PC-3 (cell line): ENCODE measurements at regions not wholly inside any gene's neighbourhood (a gene's known extent, or its start where the extent isn't known, plus 50 kb on each side); places are given as distances from the start of the nearest gene placed in this dataset.

Experiments used
- ATAC-seq: fragments of 200-7000 bp; cut with Tn5 transposase; 2 replicates; pipeline ENCODE4 v1.9.1; 2020; ENCODE audit warnings: mild to moderate bottlenecking, moderate library complexity
- BruUV-seq: library from RNA; stranded (reverse); fragments of 400-500 nt; replicated peaks from 2 replicates; lab custom pipeline; 2021; lab: Mats Ljungman, UMichigan
- CTCF ChIA-PET: fragments of 300-600 bp; sonication (Branson Sonifier 250); formaldehyde crosslinking; loops from one replicate; lab custom pipeline; 2022; ENCODE audit warnings: antibody characterized with exemption; lab: Charles Lee
- POLR2A ChIA-PET: fragments of 300-600 bp; sonication (Branson Sonifier 250); formaldehyde crosslinking; loops from one replicate; lab custom pipeline; 2022; ENCODE audit warnings: antibody characterized with exemption; ENCODE audit not compliant: unreplicated experiment; lab: Charles Lee
- DNase-seq: peaks from one replicate; pipeline ENCODE4 v3.0.0-alpha.2; 2015
- H2AFZ ChIP-seq: fragments of 300-600 bp; sonication (generic); 2 replicates; pipeline ENCODE4 v1.6.0; 2016; ENCODE audit warnings: antibody characterized with exemption, low read length
- H3F3A ChIP-seq: fragments of 300-600 bp; sonication (generic); one replicate; pipeline ENCODE4 v1.6.0; 2017; ENCODE audit warnings: antibody characterized with exemption, low read length, control low read depth, mild to moderate bottlenecking; ENCODE audit not compliant: unreplicated experiment
- H3K27ac ChIP-seq: fragments of 300-600 bp; sonication (generic); 2 replicates; pipeline ENCODE4 v1.5.1; 2016; ENCODE audit warnings: mild to moderate bottlenecking, low read length
- H3K27me3 ChIP-seq: fragments of 300-600 bp; sonication (generic); 2 replicates; pipeline ENCODE4 v1.6.1; 2016; ENCODE audit warnings: low read length, mixed read lengths
- H3K36me3 ChIP-seq: fragments of 300-600 bp; sonication (generic); 2 replicates; pipeline ENCODE4 v1.6.1; 2016; ENCODE audit warnings: low read depth, mixed run types, low read length, mixed read lengths
- H3K4me1 ChIP-seq: fragments of 300-600 bp; sonication (generic); 2 replicates; pipeline ENCODE4 v1.5.1; 2016; ENCODE audit warnings: low read length; ENCODE audit not compliant: insufficient read depth
- H3K4me2 ChIP-seq: fragments of 300-600 bp; sonication (generic); 2 replicates; pipeline ENCODE4 v1.6.0; 2016; ENCODE audit warnings: low read length
- H3K4me3 ChIP-seq: fragments of 300-600 bp; sonication (generic); 2 replicates; pipeline ENCODE4 v1.5.1; 2016; ENCODE audit warnings: mild to moderate bottlenecking, low read length, mixed read lengths
- H3K79me2 ChIP-seq: fragments of 300-600 bp; sonication (generic); 2 replicates; pipeline ENCODE4 v1.6.1; 2017; ENCODE audit warnings: low read length, mixed read lengths
- H3K9ac ChIP-seq: fragments of 300-600 bp; sonication (generic); 2 replicates; pipeline ENCODE4 v1.6.0; 2016; ENCODE audit warnings: mild to moderate bottlenecking, low read length
- H3K9me2 ChIP-seq: fragments of 300-600 bp; sonication (generic); replicated peaks from 2 replicates; pipeline ENCODE4 v1.6.1; 2016; ENCODE audit warnings: mixed run types, low read length, mixed read lengths
- H3K9me3 ChIP-seq: fragments of 300-600 bp; sonication (generic); 2 replicates; pipeline ENCODE4 v1.6.1; 2016; ENCODE audit warnings: low read length, mixed read lengths
- H4K20me1 ChIP-seq: fragments of 300-600 bp; sonication (generic); 2 replicates; pipeline ENCODE4 v1.6.1; 2016; ENCODE audit warnings: low read length, mixed read lengths
- CTCF ChIP-seq: fragments of 300-600 bp; sonication (generic); conservative IDR thresholded peaks from 2 replicates; pipeline ENCODE4 v1.5.1; 2017; ENCODE audit warnings: antibody characterized with exemption, low read depth, mild to moderate bottlenecking, low read length
- EZH2 ChIP-seq: fragments of 300-600 bp; sonication (generic); IDR thresholded peaks from one replicate; pipeline ENCODE4 v1.6.1; 2017; ENCODE audit warnings: antibody characterized with exemption, mild to moderate bottlenecking, low read length; ENCODE audit not compliant: unreplicated experiment
- EZH2phosphoT487 ChIP-seq: fragments of 300-600 bp; sonication (generic); IDR thresholded peaks from 2 replicates; pipeline ENCODE4 v1.6.1; 2018; ENCODE audit warnings: mild to moderate bottlenecking, antibody characterized with exemption, low read length, borderline replicate concordance
- intact Hi-C: fragments of 100-400 bp; cut with micrococcal nuclease; formaldehyde crosslinking; loops from 2 replicates; pipeline ENCODE4 v1.9.0; 2023

GRCh38 chr17:15108992-15109391 is 156.1 kb downstream of the PMP22 start:
- no TSS peak for BruUV-seq
- no peak overlapping the region for H3K9ac ChIP-seq

GRCh38 chr17:15106540-15106939 is 158.6 kb downstream of the PMP22 start:
- BruUV-seq = no TSS peak
- H2AFZ ChIP-seq = no peak overlapping the region
- DNase-seq (peak; percentile 61), ATAC-seq (no peak)
- peaks cover 37% of the 10 kb centered on the region for H3K27me3 ChIP-seq
- H3K9ac ChIP-seq = no peak overlapping the region
- no peaks in the 10 kb centered on the region for H4K20me1 ChIP-seq
- H3K36me3 ChIP-seq = no peaks in the 10 kb centered on the region
- no peak overlapping the region for H3K27ac ChIP-seq
- no peaks in the 10 kb centered on the region for H3K9me3 ChIP-seq
- no peaks in the 10 kb centered on the region for H3K4me1 ChIP-seq
- no peaks in the 10 kb centered on the region for H3F3A ChIP-seq
- H3K9me2 ChIP-seq = no peaks in the 10 kb centered on the region
- TF ChIP-seq EZH2 = no peak
- no peak for TF ChIP-seq EZH2phosphoT487
- no peak for TF ChIP-seq CTCF
- CTCF ChIA-PET = no interaction called here
- intact Hi-C loops = no loop called here
- no peaks in the 10 kb centered on the region for H3K79me2 ChIP-seq
- POLR2A ChIA-PET = no interaction called here
- no peak overlapping the region for H3K4me2 ChIP-seq
- no peak overlapping the region for H3K4me3 ChIP-seq

More at GRCh38 chr17:15108992-15109391, 156.1 kb downstream of the PMP22 start:
- Histone ChIP-seq H3K36me3 (no peaks in the 10 kb centered on the region), H4K20me1 (no peaks in the 10 kb centered on the region), H3K4me1 (no peaks in the 10 kb centered on the region), H2AFZ (no peak overlapping the region), H3K27me3 (peaks cover 42% of the 10 kb centered on the region), H3K9me3 (no peaks in the 10 kb centered on the region), H3K4me2 (no peak overlapping the region), H3K79me2 (no peaks in the 10 kb centered on the region), H3K27ac (no peak overlapping the region), H3K9me2 (no peaks in the 10 kb centered on the region), H3K4me3 (no peak overlapping the region), H3F3A (no peaks in the 10 kb centered on the region)
- intact Hi-C loops = no loop called here
- TF ChIP-seq EZH2 = no peak
- TF ChIP-seq CTCF = no peak
- no peak for TF ChIP-seq EZH2phosphoT487
- CTCF ChIA-PET = no interaction called here
- ATAC-seq = no peak
- no peak for DNase-seq
- POLR2A ChIA-PET = no interaction called here

- no peak overlapping the region for H3K4me3 ChIP-seq
These were observed 161.3 kb downstream of the PMP22 start for GRCh38 chr17:15103785-15104184.

More at GRCh38 chr17:15103785-15104184, 161.3 kb downstream of the PMP22 start:
- TF ChIP-seq EZH2 = no peak
- no peak for TF ChIP-seq CTCF
- no peak for TF ChIP-seq EZH2phosphoT487
- intact Hi-C loops = no loop called here
- Histone ChIP-seq H3K79me2 (no peaks in the 10 kb centered on the region), H3K9me3 (no peaks in the 10 kb centered on the region), H3K9me2 (no peaks in the 10 kb centered on the region), H3K4me1 (no peaks in the 10 kb centered on the region), H3F3A (no peaks in the 10 kb centered on the region), H3K9ac (no peak overlapping the region), H3K4me2 (no peak overlapping the region), H4K20me1 (no peaks in the 10 kb centered on the region), H2AFZ (no peak overlapping the region), H3K36me3 (no peaks in the 10 kb centered on the region), H3K27ac (no peak overlapping the region), H3K27me3 (peaks cover 49% of the 10 kb centered on the region)
- POLR2A ChIA-PET = no interaction called here
- DNase-seq (no peak), ATAC-seq (no peak)
- CTCF ChIA-PET = no interaction called here
- no TSS peak for BruUV-seq
